HT1080 (cell line): ENCODE measurements at regions not wholly inside any gene's neighbourhood (a gene's known extent, or its start where the extent isn't known, plus 50 kb on each side); places are given as distances from the start of the nearest gene placed in this dataset.
"Not testable (repeated sequence)": the region's sequence is repeated elsewhere in the genome, so short reads cannot be mapped to it uniquely, and the experiment has no call there.

Experiments used
- DNase-seq: peaks from one replicate; pipeline ENCODE4 v3.0.0-alpha.2; 2015; ENCODE audit warnings: low read depth

- DNase-seq, result peak; percentile 0
These were observed 344.1 kb downstream of the SH2D1A start for GRCh38 chrX:124690495-124690894.

GRCh38 chrX:124699876-124700275, 353.5 kb downstream of the SH2D1A start:
- DNase-seq, result no peak

GRCh38 chrX:124717537-124717936, 371.2 kb downstream of the SH2D1A start:
- DNase-seq, result no peak

- DNase-seq, result no peak
These were observed 372.7 kb downstream of the SH2D1A start for GRCh38 chrX:124719060-124719459.

- DNase-seq, result no peak
These were observed 374.2 kb downstream of the SH2D1A start for GRCh38 chrX:124720532-124720931.

GRCh38 chrX:124725502-124725901, 379.1 kb downstream of the SH2D1A start:
- DNase-seq, result no peak

GRCh38 chrX:124726292-124726691, 379.9 kb downstream of the SH2D1A start:
- DNase-seq, result no peak

- no peak for DNase-seq
These were observed 380.5 kb downstream of the SH2D1A start for GRCh38 chrX:124726881-124727280.

- DNase-seq, result no peak
These were observed 390.3 kb downstream of the SH2D1A start for GRCh38 chrX:124736553-124737270.

GRCh38 chrX:124737771-124738170, 391.4 kb downstream of the SH2D1A start:
- no peak for DNase-seq

- DNase-seq, result no peak
These were observed 400.9 kb downstream of the SH2D1A start for GRCh38 chrX:124747295-124747694.

GRCh38 chrX:124764354-124764753, 418.0 kb downstream of the SH2D1A start:
- no peak for DNase-seq

GRCh38 chrX:124769166-124769565, 422.8 kb downstream of the SH2D1A start:
- DNase-seq, result no peak

GRCh38 chrX:124771292-124771691, 424.9 kb downstream of the SH2D1A start:
- DNase-seq, result no peak

- DNase-seq, result not testable (repeated sequence)
These were observed 441.9 kb downstream of the SH2D1A start for GRCh38 chrX:124788253-124788652.

GRCh38 chrX:124789874-124790273, 443.5 kb downstream of the SH2D1A start:
- DNase-seq, result not testable (repeated sequence)

GRCh38 chrX:124791492-124792095, 445.2 kb downstream of the SH2D1A start:
- no peak for DNase-seq

GRCh38 chrX:124796989-124797388, 450.6 kb downstream of the SH2D1A start:
- DNase-seq, result no peak

GRCh38 chrX:124804962-124805361, 458.6 kb downstream of the SH2D1A start:
- DNase-seq, result no peak

- DNase-seq, result no peak
These were observed 459.1 kb downstream of the SH2D1A start for GRCh38 chrX:124805486-124805885.

GRCh38 chrX:124814106-124814505, 467.7 kb downstream of the SH2D1A start:
- DNase-seq, result no peak

- DNase-seq, result no peak
These were observed 471.7 kb downstream of the SH2D1A start for GRCh38 chrX:124818033-124818432.

GRCh38 chrX:124818764-124819163, 472.4 kb downstream of the SH2D1A start:
- DNase-seq, result no peak
